Chondrocyte (in vitro differentiated cells): ENCODE measurements at regions not wholly inside any gene's neighbourhood (a gene's known extent, or its start where the extent isn't known, plus 50 kb on each side); places are given as distances from the start of the nearest gene placed in this dataset.

Experiments
- DNase-seq: peaks from one replicate; pipeline ENCODE4 v3.0.0; 2021; ENCODE audit warnings: mixed read lengths, low spot score
- H3K27ac Mint-ChIP-seq: one replicate; pipeline ENCODE4 v1.8.0; 2021; ENCODE audit warnings: mild to moderate bottlenecking, moderate library complexity, mixed read lengths; ENCODE audit not compliant: unreplicated experiment
- H3K27me3 Mint-ChIP-seq: 2 replicates; pipeline ENCODE4 v1.8.0; 2021; ENCODE audit warnings: low read depth, mixed read lengths
- H3K36me3 Mint-ChIP-seq: 2 replicates; pipeline ENCODE4 v1.8.0; 2021; ENCODE audit warnings: low read depth, mixed read lengths
- H3K4me1 Mint-ChIP-seq: 2 replicates; pipeline ENCODE4 v1.8.0; 2021; ENCODE audit warnings: low read depth, mild to moderate bottlenecking, mixed read lengths
- H3K4me3 Mint-ChIP-seq: one replicate; pipeline ENCODE4 v1.8.0; 2021; ENCODE audit warnings: mild to moderate bottlenecking, moderate library complexity, mixed read lengths; ENCODE audit not compliant: unreplicated experiment
- H3K9me3 Mint-ChIP-seq: 2 replicates; pipeline ENCODE4 v1.8.0; 2021; ENCODE audit warnings: low read depth, mixed read lengths
- TF ChIP-seq, protein P1 (sequence below): fragments of 200-600 bp; sonication (generic); IDR thresholded peaks from 2 replicates; pipeline ENCODE4 v1.5.0; 2021; ENCODE audit warnings: antibody characterized with exemption, mild to moderate bottlenecking, moderate library complexity

- Mint-ChIP-seq H3K27ac (no peak overlapping the region), H3K4me1 (no peaks in the 10 kb centered on the region)
- TF ChIP-seq, protein P1, sequence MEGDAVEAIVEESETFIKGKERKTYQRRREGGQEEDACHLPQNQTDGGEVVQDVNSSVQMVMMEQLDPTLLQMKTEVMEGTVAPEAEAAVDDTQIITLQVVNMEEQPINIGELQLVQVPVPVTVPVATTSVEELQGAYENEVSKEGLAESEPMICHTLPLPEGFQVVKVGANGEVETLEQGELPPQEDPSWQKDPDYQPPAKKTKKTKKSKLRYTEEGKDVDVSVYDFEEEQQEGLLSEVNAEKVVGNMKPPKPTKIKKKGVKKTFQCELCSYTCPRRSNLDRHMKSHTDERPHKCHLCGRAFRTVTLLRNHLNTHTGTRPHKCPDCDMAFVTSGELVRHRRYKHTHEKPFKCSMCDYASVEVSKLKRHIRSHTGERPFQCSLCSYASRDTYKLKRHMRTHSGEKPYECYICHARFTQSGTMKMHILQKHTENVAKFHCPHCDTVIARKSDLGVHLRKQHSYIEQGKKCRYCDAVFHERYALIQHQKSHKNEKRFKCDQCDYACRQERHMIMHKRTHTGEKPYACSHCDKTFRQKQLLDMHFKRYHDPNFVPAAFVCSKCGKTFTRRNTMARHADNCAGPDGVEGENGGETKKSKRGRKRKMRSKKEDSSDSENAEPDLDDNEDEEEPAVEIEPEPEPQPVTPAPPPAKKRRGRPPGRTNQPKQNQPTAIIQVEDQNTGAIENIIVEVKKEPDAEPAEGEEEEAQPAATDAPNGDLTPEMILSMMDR: no peak
These were observed 1215.9 kb downstream of the CDH8 start for GRCh38 chr16:60820361-60820760.

GRCh38 chr16:60818465-60818864 is 1217.8 kb downstream of the CDH8 start:
- Mint-ChIP-seq H3K4me3 (no peak overlapping the region), H3K27ac (no peak overlapping the region), H3K27me3 (no peaks in the 10 kb centered on the region), H3K4me1 (no peaks in the 10 kb centered on the region), H3K9me3 (no peaks in the 10 kb centered on the region), H3K36me3 (no peaks in the 10 kb centered on the region)
- DNase-seq: no peak
- TF ChIP-seq, protein P1: no peak

More at GRCh38 chr16:60820361-60820760, 1215.9 kb downstream of the CDH8 start:
- DNase-seq: no peak
- Mint-ChIP-seq H3K36me3 (no peaks in the 10 kb centered on the region), H3K4me3 (no peak overlapping the region), H3K27me3 (no peaks in the 10 kb centered on the region), H3K9me3 (no peaks in the 10 kb centered on the region)

GRCh38 chr16:60816461-60816860 is 1219.8 kb downstream of the CDH8 start:
- Mint-ChIP-seq H3K4me3 (no peak overlapping the region), H3K27me3 (no peaks in the 10 kb centered on the region), H3K9me3 (no peaks in the 10 kb centered on the region), H3K4me1 (no peaks in the 10 kb centered on the region), H3K27ac (no peak overlapping the region), H3K36me3 (no peaks in the 10 kb centered on the region)
- TF ChIP-seq, protein P1: no peak
- no peak for DNase-seq

GRCh38 chr16:60815865-60816264 is 1220.4 kb downstream of the CDH8 start:
- H3K9me3 Mint-ChIP-seq: no peaks in the 10 kb centered on the region
- DNase-seq: no peak
- TF ChIP-seq, protein P1: no peak
- H3K36me3 Mint-ChIP-seq: no peaks in the 10 kb centered on the region
- no peak overlapping the region for H3K27ac Mint-ChIP-seq
- no peak overlapping the region for H3K4me3 Mint-ChIP-seq
- H3K27me3 Mint-ChIP-seq: no peaks in the 10 kb centered on the region
- H3K4me1 Mint-ChIP-seq: no peaks in the 10 kb centered on the region

GRCh38 chr16:60815033-60815432 is 1221.2 kb downstream of the CDH8 start:
- Mint-ChIP-seq H3K27ac (no peak overlapping the region), H3K9me3 (no peaks in the 10 kb centered on the region), H3K4me3 (no peak overlapping the region), H3K27me3 (no peaks in the 10 kb centered on the region), H3K36me3 (no peaks in the 10 kb centered on the region), H3K4me1 (no peaks in the 10 kb centered on the region)
- DNase-seq: no peak
- TF ChIP-seq, protein P1: no peak
